ENCODE measurements at regions not wholly inside any gene's neighbourhood (a gene's known extent, or its start where the extent isn't known, plus 50 kb on each side); places are given as distances from the start of the nearest gene placed in this dataset.

GRCh38 chr17:15042311-15042710 is 222.8 kb downstream of the PMP22 start:
- CTCF ChIA-PET = no interaction called here
- POLR2A ChIA-PET = no interaction called here
- TF ChIP-seq CTCF (IDR thresholded peaks at IDR 0.05; ENCODE audit: control extremely low read depth, extremely low read depth, low read depth, missing control alignments) = no peak
- DNase-seq (ENCODE audit: extremely low spot score) = no peak

GRCh38 chr17:15039366-15039765 is 225.8 kb downstream of the PMP22 start:
- ChIA-PET CTCF (no interaction called here), POLR2A (no interaction called here)
- DNase-seq (ENCODE audit: extremely low spot score) = no peak
- TF ChIP-seq CTCF (IDR thresholded peaks at IDR 0.05; ENCODE audit: control extremely low read depth, extremely low read depth, low read depth, missing control alignments) = no peak

GRCh38 chr17:15038656-15039055 is 226.5 kb downstream of the PMP22 start:
- no peak for TF ChIP-seq CTCF (IDR thresholded peaks at IDR 0.05; ENCODE audit: control extremely low read depth, extremely low read depth, low read depth, missing control alignments)
- no peak for DNase-seq (ENCODE audit: extremely low spot score)
- CTCF ChIA-PET = no interaction called here
- POLR2A ChIA-PET = no interaction called here

- CTCF ChIA-PET = interaction anchor here (1.0 kb wide), 1 partner anchor 14 kb away, joined by 4 read pairs; no protein-coding TSS in a partner anchor
- TF ChIP-seq CTCF (IDR thresholded peaks at IDR 0.05; ENCODE audit: control extremely low read depth, extremely low read depth, low read depth, missing control alignments) = no peak
- POLR2A ChIA-PET = no interaction called here
- DNase-seq (ENCODE audit: extremely low spot score) = no peak
These were observed 228.9 kb downstream of the PMP22 start for GRCh38 chr17:15036238-15036637.

GRCh38 chr17:15031975-15032374 is 233.2 kb downstream of the PMP22 start:
- ChIA-PET POLR2A (no interaction called here), CTCF (no interaction called here)
- DNase-seq (ENCODE audit: extremely low spot score) = no peak
- no peak for TF ChIP-seq CTCF (IDR thresholded peaks at IDR 0.05; ENCODE audit: control extremely low read depth, extremely low read depth, low read depth, missing control alignments)

- ChIA-PET POLR2A (no interaction called here), CTCF (no interaction called here)
- no peak for TF ChIP-seq CTCF (IDR thresholded peaks at IDR 0.05; ENCODE audit: control extremely low read depth, extremely low read depth, low read depth, missing control alignments)
- no peak for DNase-seq (ENCODE audit: extremely low spot score)
These were observed 235.7 kb downstream of the PMP22 start for GRCh38 chr17:15029469-15029868.

- POLR2A ChIA-PET = no interaction called here
- no peak for TF ChIP-seq CTCF (IDR thresholded peaks at IDR 0.05; ENCODE audit: control extremely low read depth, extremely low read depth, low read depth, missing control alignments)
- CTCF ChIA-PET = interaction anchor here (0.7 to 1.0 kb wide), 2 partner anchors 29 to 79 kb away, joined by 3 read pairs; no protein-coding TSS in a partner anchor
- no peak for DNase-seq (ENCODE audit: extremely low spot score)
These were observed 237.3 kb downstream of the PMP22 start for GRCh38 chr17:15027853-15028252.
